Astrocyte (in vitro differentiated cells and primary cell): ENCODE measurements at regions not wholly inside any gene's neighbourhood (a gene's known extent, or its start where the extent isn't known, plus 50 kb on each side); places are given as distances from the start of the nearest gene placed in this dataset.

Source experiments
- EZH2 ChIP-seq: IDR thresholded peaks from 2 replicates; pipeline ENCODE4 v1.6.1; 2012; ENCODE audit warnings: mild to moderate bottlenecking, low read length, inconsistent platforms; ENCODE audit not compliant: insufficient read depth
- TF ChIP-seq, protein P1 (sequence below): IDR thresholded peaks from 2 replicates; pipeline ENCODE4 v1.5.1; 2011; ENCODE audit warnings: low read depth, mild to moderate bottlenecking, inconsistent platforms, low read length, moderate library complexity; ENCODE audit not compliant: insufficient read depth

DNA sequence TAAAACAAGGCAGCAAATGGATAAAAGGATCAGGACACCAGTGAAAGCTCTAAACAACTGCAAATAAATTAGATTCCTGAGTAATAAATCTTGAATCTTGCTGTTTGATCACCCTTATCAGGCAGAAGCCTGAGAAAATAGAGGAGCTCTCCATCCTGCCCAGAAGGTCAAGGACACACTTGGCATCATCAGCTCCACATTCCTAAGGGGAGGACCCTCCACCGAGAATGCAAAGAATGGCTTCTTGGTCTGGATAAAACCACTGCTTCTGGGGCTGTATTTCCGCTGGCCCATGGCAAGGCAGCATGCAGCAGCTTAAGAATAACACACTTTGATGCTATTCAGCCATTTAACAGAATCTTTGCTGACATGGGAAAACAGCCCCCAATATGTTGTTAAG, 108.9 kb upstream of the TSC22D2 start:
- TF ChIP-seq, protein P1, sequence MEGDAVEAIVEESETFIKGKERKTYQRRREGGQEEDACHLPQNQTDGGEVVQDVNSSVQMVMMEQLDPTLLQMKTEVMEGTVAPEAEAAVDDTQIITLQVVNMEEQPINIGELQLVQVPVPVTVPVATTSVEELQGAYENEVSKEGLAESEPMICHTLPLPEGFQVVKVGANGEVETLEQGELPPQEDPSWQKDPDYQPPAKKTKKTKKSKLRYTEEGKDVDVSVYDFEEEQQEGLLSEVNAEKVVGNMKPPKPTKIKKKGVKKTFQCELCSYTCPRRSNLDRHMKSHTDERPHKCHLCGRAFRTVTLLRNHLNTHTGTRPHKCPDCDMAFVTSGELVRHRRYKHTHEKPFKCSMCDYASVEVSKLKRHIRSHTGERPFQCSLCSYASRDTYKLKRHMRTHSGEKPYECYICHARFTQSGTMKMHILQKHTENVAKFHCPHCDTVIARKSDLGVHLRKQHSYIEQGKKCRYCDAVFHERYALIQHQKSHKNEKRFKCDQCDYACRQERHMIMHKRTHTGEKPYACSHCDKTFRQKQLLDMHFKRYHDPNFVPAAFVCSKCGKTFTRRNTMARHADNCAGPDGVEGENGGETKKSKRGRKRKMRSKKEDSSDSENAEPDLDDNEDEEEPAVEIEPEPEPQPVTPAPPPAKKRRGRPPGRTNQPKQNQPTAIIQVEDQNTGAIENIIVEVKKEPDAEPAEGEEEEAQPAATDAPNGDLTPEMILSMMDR: no peak
- no peak for TF ChIP-seq EZH2
